ENCODE measurements at regions not wholly inside any gene's neighbourhood (a gene's known extent, or its start where the extent isn't known, plus 50 kb on each side); places are given as distances from the start of the nearest gene placed in this dataset.

DNA sequence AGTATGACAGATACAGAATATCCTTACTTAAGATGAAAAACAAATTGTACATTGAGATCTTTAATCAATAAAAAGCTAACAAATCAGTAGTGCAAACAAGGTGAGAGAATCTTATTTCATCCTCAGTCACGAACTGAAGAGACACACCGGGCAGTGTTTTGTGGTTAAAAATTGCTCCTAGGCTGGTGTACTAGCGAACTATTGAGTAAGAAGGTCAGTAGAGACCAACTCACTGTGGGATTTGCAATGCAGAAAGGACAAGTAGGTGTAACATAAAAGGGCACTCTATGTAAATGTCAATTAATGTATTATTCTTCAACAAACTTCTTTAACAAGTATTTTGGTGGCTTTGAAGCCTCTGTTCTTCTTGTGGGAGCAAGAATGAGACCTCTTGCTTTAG, 260.2 kb upstream of the PPARGC1A start:
- POLR2A ChIA-PET (ENCODE audit: partially characterized antibody): no interaction called here
- Histone ChIP-seq H2BK20ac (ENCODE audit: low read length) (no peak overlapping the region), H3K79me1 (ENCODE audit: low read depth, low read length) (no peaks in the 10 kb centered on the region)
- no peak for TF ChIP-seq SAP30 (IDR thresholded peaks at IDR 0.05; ENCODE audit: insufficient read depth, insufficient replicate concordance, low read length)
- no peak for TF ChIP-seq SP1 (IDR thresholded peaks at IDR 0.05; ENCODE audit: low read depth, low read length)
- TF ChIP-seq JUN (IDR thresholded peaks at IDR 0.05; ENCODE audit: low read depth, low read length): no peak
- TF ChIP-seq GABPA (IDR thresholded peaks at IDR 0.05; ENCODE audit: borderline replicate concordance, insufficient read depth, low read length): no peak
- TF ChIP-seq CHD1 (IDR thresholded peaks at IDR 0.05; ENCODE audit: low read depth, low read length): no peak
- TF ChIP-seq TCF12 (IDR thresholded peaks at IDR 0.05; ENCODE audit: low read depth, low read length): no peak
- TF ChIP-seq TAF1 (IDR thresholded peaks at IDR 0.05; ENCODE audit: low read depth, low read length): no peak
- no peak for TF ChIP-seq RAD21 (IDR thresholded peaks at IDR 0.05 in 1 of 2, conservative IDR thresholded peaks at IDR 0.05 in 1 of 2; ENCODE audit: low read depth in 2 of 2, low read length in 2 of 2)
- no peak for TF ChIP-seq RNF2 (IDR thresholded peaks at IDR 0.05; ENCODE audit: borderline replicate concordance, low read depth, low read length, missing control alignments, poor library complexity, severe bottlenecking)
- TF ChIP-seq, protein P1, sequence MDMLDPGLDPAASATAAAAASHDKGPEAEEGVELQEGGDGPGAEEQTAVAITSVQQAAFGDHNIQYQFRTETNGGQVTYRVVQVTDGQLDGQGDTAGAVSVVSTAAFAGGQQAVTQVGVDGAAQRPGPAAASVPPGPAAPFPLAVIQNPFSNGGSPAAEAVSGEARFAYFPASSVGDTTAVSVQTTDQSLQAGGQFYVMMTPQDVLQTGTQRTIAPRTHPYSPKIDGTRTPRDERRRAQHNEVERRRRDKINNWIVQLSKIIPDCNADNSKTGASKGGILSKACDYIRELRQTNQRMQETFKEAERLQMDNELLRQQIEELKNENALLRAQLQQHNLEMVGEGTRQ (IDR thresholded peaks at IDR 0.05; ENCODE audit: low read length): no peak

More for the DNA sequence above, 260.2 kb upstream of the PPARGC1A start:
- no peak for FAIRE-seq
- H3K23me2 ChIP-seq (ENCODE audit: low read depth, low read length): no peaks in the 10 kb centered on the region
- no peak overlapping the region for H3K56ac ChIP-seq (replicated peaks; ENCODE audit: insufficient read length, low read depth, low read length)
- H3K79me2 ChIP-seq (ENCODE audit: control insufficient read depth in 1 of 2, insufficient read depth in 2 of 2, low read length in 2 of 2): no peaks in the 10 kb centered on the region
- no peak overlapping the region for H2BK12ac ChIP-seq (ENCODE audit: low read depth, low read length)
- no peak overlapping the region for H3K4me3 ChIP-seq (ENCODE audit: extremely low read depth in 1 of 4, insufficient read depth in 2 of 4, low read depth in 3 of 4, low read length in 4 of 4)
- CTCF ChIA-PET (ENCODE audit: partially characterized antibody): interaction anchor here (1.2 kb wide), 1 partner anchor 11 kb away, joined by 5 read pairs; no protein-coding TSS in a partner anchor
- no peak overlapping the region for H4K8ac ChIP-seq (ENCODE audit: extremely low read depth, insufficient read depth, low read length)
- no peak overlapping the region for H3K18ac ChIP-seq (ENCODE audit: extremely low read depth, low read length)
- H3K14ac ChIP-seq (ENCODE audit: insufficient read length): no peak overlapping the region
- DNase-seq (ENCODE audit: low read depth in 1 of 2, low spot score in 2 of 2): no peak
- H2AFZ ChIP-seq (ENCODE audit: low read length): no peak overlapping the region
- no peak overlapping the region for H2BK120ac ChIP-seq (replicated peaks; ENCODE audit: low read depth, low read length)
- no peak overlapping the region for H3K27ac ChIP-seq (ENCODE audit: low read depth, low read length)
- H2BK15ac ChIP-seq (ENCODE audit: low read length): no peak overlapping the region
- no peak overlapping the region for H2BK5ac ChIP-seq (ENCODE audit: low read depth, low read length)
- H3K36me3 ChIP-seq (ENCODE audit: control insufficient read depth in 2 of 4, insufficient read depth in 4 of 4, low read length in 3 of 4): no peaks in the 10 kb centered on the region
- no peak overlapping the region for H4K91ac ChIP-seq (replicated peaks; ENCODE audit: insufficient read length, low read length)
- 94% methylated on average over 3 of the region's 3 CpGs; no CpG with 5 or more reads in 1 of the 2 experiments for WGBS, 2 experiments (ENCODE audit: extremely low coverage in 1 of 2, insufficient coverage in 1 of 2, insufficient read length in 1 of 2, insufficient replicate concordance in 2 of 2, low coverage in 1 of 2, low lambda C conversion rate in 2 of 2, missing lambda C conversion rate in 1 of 2)
- H3K4me2 ChIP-seq (ENCODE audit: insufficient read depth in 1 of 2, low read depth in 2 of 2, low read length in 2 of 2): no peak overlapping the region
- H3K27me3 ChIP-seq (replicated peaks in 1 of 4; ENCODE audit: control insufficient read depth in 3 of 4, extremely low read depth in 1 of 4, insufficient read depth in 3 of 4, low read length in 3 of 4): no peaks in the 10 kb centered on the region
- no peak overlapping the region for H3K9ac ChIP-seq (replicated peaks in 1 of 4; ENCODE audit: extremely low read depth in 1 of 4, low read depth in 3 of 4, low read length in 3 of 4)
- no peak overlapping the region for H4K5ac ChIP-seq (ENCODE audit: insufficient read length, low read depth, low read length)
- no peaks in the 10 kb centered on the region for H3K9me3 ChIP-seq (ENCODE audit: insufficient read depth in 2 of 2, low read depth in 1 of 2, low read length in 1 of 2)
- H3K4me1 ChIP-seq (replicated peaks in 1 of 4; ENCODE audit: control insufficient read depth in 3 of 4, insufficient read depth in 4 of 4, low read length in 3 of 4): no peaks in the 10 kb centered on the region
- no peaks in the 10 kb centered on the region for H4K20me1 ChIP-seq (replicated peaks in 1 of 2; ENCODE audit: control insufficient read depth in 1 of 2, insufficient read depth in 2 of 2, low read length in 2 of 2)
- no peak overlapping the region for H3K23ac ChIP-seq (ENCODE audit: insufficient read length)
- no peak overlapping the region for H2AK5ac ChIP-seq (ENCODE audit: low read depth, low read length)
- no peak overlapping the region for H3K4ac ChIP-seq (replicated peaks; ENCODE audit: insufficient read length, low read depth, low read length)
